IMR-90 (cell line): ENCODE measurements at regions not wholly inside any gene's neighbourhood (a gene's known extent, or its start where the extent isn't known, plus 50 kb on each side); places are given as distances from the start of the nearest gene placed in this dataset.

ENCODE experiments used
- ATAC-seq: fragments of 200-7000 bp; cut with Tn5 transposase; 2 replicates; pipeline ENCODE4 v1.9.1; 2020; ENCODE audit warnings: low read depth, mild to moderate bottlenecking, moderate library complexity
- BruUV-seq: library from RNA; stranded (reverse); fragments of 400-500 nt; replicated peaks from 2 replicates; lab custom pipeline; 2021; lab: Mats Ljungman, UMichigan
- CTCF ChIA-PET: fragments of 300-600 bp; formaldehyde crosslinking; extraction: SDS; loops from one replicate; lab custom pipeline; 2021; ENCODE audit warnings: antibody characterized with exemption; lab: Yijun Ruan, JAX
- POLR2A ChIA-PET: fragments of 300-600 bp; sonication (Branson Sonifier 250); formaldehyde crosslinking; loops from one replicate; lab custom pipeline; 2022; ENCODE audit warnings: antibody characterized with exemption; ENCODE audit not compliant: unreplicated experiment; lab: Charles Lee
- DNase-seq: peaks from one replicate; pipeline ENCODE4 v3.0.0; 2013
- H2AFZ ChIP-seq: replicated peaks from 2 replicates; pipeline ENCODE3; 2013; ENCODE audit warnings: low read length, mild to moderate bottlenecking; ENCODE audit not compliant: poor library complexity
- H2AK5ac ChIP-seq: 2 replicates; pipeline ENCODE4 v1.6.1; 2013; ENCODE audit warnings: low read depth, low read length, inconsistent platforms
- H2AK9ac ChIP-seq: replicated peaks from 2 replicates; pipeline ENCODE3; 2013; ENCODE audit warnings: mild to moderate bottlenecking, low read depth, low read length, moderate library complexity; ENCODE audit not compliant: poor library complexity
- H2BK120ac ChIP-seq: 2 replicates; pipeline ENCODE4 v1.6.1; 2013; ENCODE audit warnings: low read depth, low read length, inconsistent platforms
- H2BK15ac ChIP-seq: 3 replicates; pipeline ENCODE4 v1.6.1; 2013; ENCODE audit warnings: low read depth, low read length, inconsistent platforms
- H2BK20ac ChIP-seq: 2 replicates; pipeline ENCODE4 v1.6.1; 2013; ENCODE audit warnings: low read depth, mild to moderate bottlenecking, inconsistent platforms, low read length, moderate library complexity
- H2BK5ac ChIP-seq: 2 replicates; pipeline ENCODE4 v1.6.1; 2013; ENCODE audit warnings: mild to moderate bottlenecking, low read depth, low read length, inconsistent platforms; ENCODE audit not compliant: poor library complexity, severe bottlenecking
- H3K14ac ChIP-seq: replicated peaks from 2 replicates; pipeline ENCODE4 v1.6.1; 2013; ENCODE audit warnings: low read depth, low read length, inconsistent platforms
- H3K18ac ChIP-seq: 2 replicates; pipeline ENCODE4 v1.6.1; 2013; ENCODE audit warnings: low read depth, low read length, control low read depth
- H3K23ac ChIP-seq: 2 replicates; pipeline ENCODE4 v1.6.1; 2013; ENCODE audit warnings: low read depth, low read length, inconsistent platforms
- H3K27ac ChIP-seq: 2 replicates; pipeline ENCODE4 v1.5.1; 2013; ENCODE audit warnings: mild to moderate bottlenecking, control low read depth, low read length; ENCODE audit not compliant: insufficient read depth
- H3K27me3 ChIP-seq: 2 replicates; pipeline ENCODE4 v1.6.1; 2013; ENCODE audit warnings: low read length; ENCODE audit not compliant: control insufficient read depth, insufficient read depth
- H3K36me3 ChIP-seq: 2 replicates; pipeline ENCODE4 v1.6.1; 2013; ENCODE audit warnings: low read length, mixed read lengths; ENCODE audit not compliant: control insufficient read depth, insufficient read depth
- H3K4ac ChIP-seq: 2 replicates; pipeline ENCODE4 v1.6.1; 2013; ENCODE audit warnings: low read depth, low read length, inconsistent platforms
- H3K4me1 ChIP-seq: 2 replicates; pipeline ENCODE4 v1.6.1; 2013; ENCODE audit warnings: low read length, mixed read lengths; ENCODE audit not compliant: control insufficient read depth, insufficient read depth
- H3K4me2 ChIP-seq: 2 replicates; pipeline ENCODE4 v1.6.1; 2013; ENCODE audit warnings: low read depth, mild to moderate bottlenecking, control low read depth, low read length, moderate library complexity
- H3K4me3 ChIP-seq: 2 replicates; pipeline ENCODE4 v1.5.1; 2013; ENCODE audit warnings: low read depth, mild to moderate bottlenecking, control low read depth, low read length, moderate library complexity; ENCODE audit not compliant: insufficient read depth
- H3K56ac ChIP-seq: 2 replicates; pipeline ENCODE4 v1.6.1; 2013; ENCODE audit warnings: low read length, inconsistent platforms; ENCODE audit not compliant: insufficient read depth; ENCODE audit errors: extremely low read depth
- H3K79me1 ChIP-seq, 2 experiments: 2 replicates each; pipeline ENCODE4 v1.6.1; 2013; ENCODE audit warnings: low read length in 2 of 2, inconsistent platforms in 1 of 2, low read depth in 1 of 2
- H3K9ac ChIP-seq: 2 replicates; pipeline ENCODE4 v1.6.1; 2013; ENCODE audit warnings: low read depth, low read length, control low read depth
- H3K9me1 ChIP-seq: 2 replicates; pipeline ENCODE4 v1.6.1; 2013; ENCODE audit warnings: low read length, inconsistent platforms; ENCODE audit not compliant: insufficient read depth
- H3K9me3 ChIP-seq: 2 replicates; pipeline ENCODE4 v1.6.1; 2013; ENCODE audit warnings: low read length; ENCODE audit not compliant: control insufficient read depth, insufficient read depth
- H4K20me1 ChIP-seq: 2 replicates; pipeline ENCODE4 v1.6.1; 2013; ENCODE audit warnings: low read length, inconsistent platforms; ENCODE audit not compliant: insufficient read depth
- H4K5ac ChIP-seq: 2 replicates; pipeline ENCODE4 v1.6.1; 2013; ENCODE audit warnings: mild to moderate bottlenecking, low read depth, low read length, control low read depth
- H4K8ac ChIP-seq, 2 experiments: 2 replicates each; pipeline ENCODE4 v1.6.1; 2013; ENCODE audit warnings: low read depth in 2 of 2, low read length in 2 of 2, control low read depth in 1 of 2, inconsistent platforms in 1 of 2
- H4K91ac ChIP-seq: 2 replicates; pipeline ENCODE4 v1.6.1; 2013; ENCODE audit warnings: low read depth, low read length, inconsistent platforms; ENCODE audit not compliant: insufficient read depth
- BHLHE40 ChIP-seq: fragments of 150-350 bp; IDR thresholded peaks from 2 replicates; pipeline ENCODE4 v1.6.1; 2016; ENCODE audit warnings: mild to moderate bottlenecking, low read depth, low read length
- CEBPB ChIP-seq: IDR thresholded peaks from 2 replicates; pipeline ENCODE4 v1.6.1; 2012; ENCODE audit warnings: low read depth, low read length, improper control_type of control experiment
- CHD1 ChIP-seq: IDR thresholded peaks from 2 replicates; pipeline ENCODE4 v1.6.1; 2012; ENCODE audit warnings: low read depth, low read length, improper control_type of control experiment
- MAFK ChIP-seq: IDR thresholded peaks from 2 replicates; pipeline ENCODE4 v1.6.1; 2012; ENCODE audit warnings: low read depth, low read length, improper control_type of control experiment
- MAZ ChIP-seq: IDR thresholded peaks from 2 replicates; pipeline ENCODE4 v1.6.1; 2012; ENCODE audit warnings: low read depth, mild to moderate bottlenecking, low read length, improper control_type of control experiment, moderate library complexity, borderline replicate concordance
- MXI1 ChIP-seq: IDR thresholded peaks from 2 replicates; pipeline ENCODE4 v1.6.1; 2012; ENCODE audit warnings: low read depth, mild to moderate bottlenecking, low read length, moderate library complexity, borderline replicate concordance
- NFE2L2 ChIP-seq: fragments of 150-350 bp; IDR thresholded peaks from 2 replicates; pipeline ENCODE4 v1.6.1; 2016; ENCODE audit warnings: low read depth, mild to moderate bottlenecking, low read length
- POLR2A ChIP-seq: IDR thresholded peaks from 2 replicates; pipeline ENCODE4 v1.6.1; 2012; ENCODE audit warnings: mild to moderate bottlenecking, low read depth, low read length
- RAD21 ChIP-seq: IDR thresholded peaks from 2 replicates; pipeline ENCODE4 v1.6.1; 2012; ENCODE audit warnings: low read length, improper control_type of control experiment
- RFX5 ChIP-seq: IDR thresholded peaks from 2 replicates; pipeline ENCODE4 v1.8.0; 2012; ENCODE audit warnings: low read depth, mild to moderate bottlenecking, low read length, moderate library complexity
- SMC3 ChIP-seq: fragments of 150-350 bp; IDR thresholded peaks from 2 replicates; pipeline ENCODE4 v1.6.1; 2016; ENCODE audit warnings: low read depth, mild to moderate bottlenecking, antibody characterized with exemption, low read length, moderate library complexity
- WGBS, 2 experiments: methylation state at CpG; one replicate each; pipeline versions ENCODE4 v1.1.5 to v1.1.7; 2013; ENCODE audit warnings: missing lambda C conversion rate in 2 of 2; ENCODE audit not compliant: insufficient read length in 1 of 2; ENCODE audit errors: extremely low coverage in 2 of 2; 5-methylcytosine and 5-hydroxymethylcytosine counted together
- dilution Hi-C: fragments of 300-500 bp; cut with HindIII; formaldehyde crosslinking; loops from one replicate; pipeline ENCODE4 v1.14.3; 2018; ENCODE audit warnings: low sequenced_read_pairs; ENCODE audit not compliant: unreplicated experiment
- in situ Hi-C: fragments of 300-500 bp; cut with MboI; formaldehyde crosslinking; loops from 3 replicates; pipeline ENCODE4 v1.14.3; 2019; ENCODE audit warnings: low sequenced_read_pairs, inconsistent platforms, mixed read lengths
- intact Hi-C: fragments of 100-400 bp; cut with micrococcal nuclease; formaldehyde crosslinking; loops from 2 replicates; pipeline ENCODE4 v1.10.0; 2022
- TF ChIP-seq, protein P1 (sequence below): conservative IDR thresholded peaks from 2 replicates; pipeline ENCODE4 v1.5.1; 2012; ENCODE audit warnings: mild to moderate bottlenecking, low read depth, low read length, improper control_type of control experiment
- TF ChIP-seq, protein P2 (sequence below): fragments of 150-350 bp; IDR thresholded peaks from 2 replicates; pipeline ENCODE4 v1.6.1; 2016; ENCODE audit warnings: low read depth, mild to moderate bottlenecking, low read length, moderate library complexity, borderline replicate concordance
- TF ChIP-seq, protein P3 (sequence below): fragments of 150-350 bp; IDR thresholded peaks from 2 replicates; pipeline ENCODE4 v1.6.1; 2017; ENCODE audit warnings: mild to moderate bottlenecking, antibody characterized with exemption, low read length, low read depth

DNA sequence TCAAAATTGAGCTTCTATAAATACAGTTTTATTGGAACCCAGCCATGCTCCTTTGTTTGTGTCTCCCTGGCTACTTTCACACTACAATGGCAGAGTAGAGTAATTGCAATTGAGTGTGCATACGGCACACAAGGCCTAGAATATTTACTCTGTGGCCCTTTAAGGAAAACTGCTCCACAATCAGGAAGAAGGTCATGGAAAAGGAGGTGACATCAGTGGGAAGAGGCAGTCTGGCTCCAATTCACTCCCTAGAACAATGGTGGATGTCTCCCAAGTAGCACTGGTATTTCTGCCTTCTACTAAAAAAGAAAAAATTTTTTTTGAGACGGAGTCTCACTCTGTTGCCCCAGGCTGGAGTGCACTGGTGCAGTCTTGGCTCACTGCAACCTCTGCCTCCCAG lies 51.3 kb downstream of the KRTAP19-8 start:
- whole genome bisulfite sequencing, 2 experiments, result no CpG with 5 or more reads among the region's 2 CpGs
- H3K27me3 ChIP-seq, result no peaks in the 10 kb centered on the region
- no peaks in the 10 kb centered on the region for H3K79me1 ChIP-seq
- H4K91ac ChIP-seq, result no peak overlapping the region
- no peak for TF ChIP-seq CEBPB
- no peak for TF ChIP-seq CHD1
- TF ChIP-seq, protein P1, sequence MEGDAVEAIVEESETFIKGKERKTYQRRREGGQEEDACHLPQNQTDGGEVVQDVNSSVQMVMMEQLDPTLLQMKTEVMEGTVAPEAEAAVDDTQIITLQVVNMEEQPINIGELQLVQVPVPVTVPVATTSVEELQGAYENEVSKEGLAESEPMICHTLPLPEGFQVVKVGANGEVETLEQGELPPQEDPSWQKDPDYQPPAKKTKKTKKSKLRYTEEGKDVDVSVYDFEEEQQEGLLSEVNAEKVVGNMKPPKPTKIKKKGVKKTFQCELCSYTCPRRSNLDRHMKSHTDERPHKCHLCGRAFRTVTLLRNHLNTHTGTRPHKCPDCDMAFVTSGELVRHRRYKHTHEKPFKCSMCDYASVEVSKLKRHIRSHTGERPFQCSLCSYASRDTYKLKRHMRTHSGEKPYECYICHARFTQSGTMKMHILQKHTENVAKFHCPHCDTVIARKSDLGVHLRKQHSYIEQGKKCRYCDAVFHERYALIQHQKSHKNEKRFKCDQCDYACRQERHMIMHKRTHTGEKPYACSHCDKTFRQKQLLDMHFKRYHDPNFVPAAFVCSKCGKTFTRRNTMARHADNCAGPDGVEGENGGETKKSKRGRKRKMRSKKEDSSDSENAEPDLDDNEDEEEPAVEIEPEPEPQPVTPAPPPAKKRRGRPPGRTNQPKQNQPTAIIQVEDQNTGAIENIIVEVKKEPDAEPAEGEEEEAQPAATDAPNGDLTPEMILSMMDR, result no peak
- no peak for TF ChIP-seq MAFK
- no peak for TF ChIP-seq SMC3
- no peak for TF ChIP-seq RAD21
- TF ChIP-seq NFE2L2, result no peak
- no peak for TF ChIP-seq POLR2A
- no peak for TF ChIP-seq RFX5
- TF ChIP-seq, protein P2, sequence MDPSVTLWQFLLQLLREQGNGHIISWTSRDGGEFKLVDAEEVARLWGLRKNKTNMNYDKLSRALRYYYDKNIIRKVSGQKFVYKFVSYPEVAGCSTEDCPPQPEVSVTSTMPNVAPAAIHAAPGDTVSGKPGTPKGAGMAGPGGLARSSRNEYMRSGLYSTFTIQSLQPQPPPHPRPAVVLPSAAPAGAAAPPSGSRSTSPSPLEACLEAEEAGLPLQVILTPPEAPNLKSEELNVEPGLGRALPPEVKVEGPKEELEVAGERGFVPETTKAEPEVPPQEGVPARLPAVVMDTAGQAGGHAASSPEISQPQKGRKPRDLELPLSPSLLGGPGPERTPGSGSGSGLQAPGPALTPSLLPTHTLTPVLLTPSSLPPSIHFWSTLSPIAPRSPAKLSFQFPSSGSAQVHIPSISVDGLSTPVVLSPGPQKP, result no peak
- TF ChIP-seq MAZ, result no peak
- TF ChIP-seq BHLHE40, result no peak
- no peak for TF ChIP-seq MXI1
- TF ChIP-seq, protein P3, sequence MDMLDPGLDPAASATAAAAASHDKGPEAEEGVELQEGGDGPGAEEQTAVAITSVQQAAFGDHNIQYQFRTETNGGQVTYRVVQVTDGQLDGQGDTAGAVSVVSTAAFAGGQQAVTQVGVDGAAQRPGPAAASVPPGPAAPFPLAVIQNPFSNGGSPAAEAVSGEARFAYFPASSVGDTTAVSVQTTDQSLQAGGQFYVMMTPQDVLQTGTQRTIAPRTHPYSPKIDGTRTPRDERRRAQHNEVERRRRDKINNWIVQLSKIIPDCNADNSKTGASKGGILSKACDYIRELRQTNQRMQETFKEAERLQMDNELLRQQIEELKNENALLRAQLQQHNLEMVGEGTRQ, result no peak
- H4K20me1 ChIP-seq, result no peaks in the 10 kb centered on the region
- no peak overlapping the region for H3K14ac ChIP-seq
- no peak overlapping the region for H2BK20ac ChIP-seq
- H2AK5ac ChIP-seq, result no peak overlapping the region
- H3K36me3 ChIP-seq, result no peaks in the 10 kb centered on the region
- H3K4me2 ChIP-seq, result no peak overlapping the region
- peaks cover 8% of the 10 kb centered on the region for H3K9me3 ChIP-seq
- H2BK5ac ChIP-seq, result no peak overlapping the region
- POLR2A ChIA-PET, result no interaction called here
- H3K23ac ChIP-seq, result no peak overlapping the region
- H3K27ac ChIP-seq, result no peak overlapping the region
- no peak overlapping the region for H3K9ac ChIP-seq
- no peak overlapping the region for H3K4ac ChIP-seq
- dilution Hi-C loops (no loop called here), in situ Hi-C loops (no loop called here), intact Hi-C loops (no loop called here)
- DNase-seq, result no peak
- CTCF ChIA-PET, result no interaction called here
- ATAC-seq, result no peak
- H4K5ac ChIP-seq, result no peak overlapping the region
- H3K18ac ChIP-seq, result no peak overlapping the region
- no peaks in the 10 kb centered on the region for H3K9me1 ChIP-seq
- no peak overlapping the region for H2BK15ac ChIP-seq
- no peak overlapping the region for H4K8ac ChIP-seq
- no peak overlapping the region for H2AK9ac ChIP-seq
- H2BK120ac ChIP-seq, result no peak overlapping the region
- no peak overlapping the region for H3K56ac ChIP-seq
- no peak overlapping the region for H3K4me3 ChIP-seq
- H3K4me1 ChIP-seq, result no peaks in the 10 kb centered on the region
- no TSS peak for BruUV-seq
- H2AFZ ChIP-seq, result no peak overlapping the region
